ENCODE measurements at regions not wholly inside any gene's neighbourhood (a gene's known extent, or its start where the extent isn't known, plus 50 kb on each side); places are given as distances from the start of the nearest gene placed in this dataset.

GRCh38 chr10:32114508-32114907 lies 58.3 kb upstream of the KIF5B start:
- TF ChIP-seq ZNF384 (IDR thresholded peaks at IDR 0.05) (no peak), SP1 (IDR thresholded peaks at IDR 0.05) (no peak), CTBP1 (IDR thresholded peaks at IDR 0.05; ENCODE audit: borderline replicate concordance) (no peak), ELF4 (IDR thresholded peaks at IDR 0.05) (no peak), ARNT (IDR thresholded peaks at IDR 0.05) (no peak), FOXA1 (IDR thresholded peaks at IDR 0.05) (no peak), BHLHE40 (IDR thresholded peaks at IDR 0.05; ENCODE audit: borderline replicate concordance) (no peak), FOXK2 (IDR thresholded peaks at IDR 0.05) (no peak), SUZ12 (IDR thresholded peaks at IDR 0.05) (no peak), FOXM1 (IDR thresholded peaks at IDR 0.05; ENCODE audit: borderline replicate concordance) (no peak), L3MBTL2 (conservative IDR thresholded peaks at IDR 0.05) (no peak), NFRKB (IDR thresholded peaks at IDR 0.05) (no peak), HDGF (IDR thresholded peaks at IDR 0.05; ENCODE audit: borderline replicate concordance) (no peak)
- TF ChIP-seq, protein P1, sequence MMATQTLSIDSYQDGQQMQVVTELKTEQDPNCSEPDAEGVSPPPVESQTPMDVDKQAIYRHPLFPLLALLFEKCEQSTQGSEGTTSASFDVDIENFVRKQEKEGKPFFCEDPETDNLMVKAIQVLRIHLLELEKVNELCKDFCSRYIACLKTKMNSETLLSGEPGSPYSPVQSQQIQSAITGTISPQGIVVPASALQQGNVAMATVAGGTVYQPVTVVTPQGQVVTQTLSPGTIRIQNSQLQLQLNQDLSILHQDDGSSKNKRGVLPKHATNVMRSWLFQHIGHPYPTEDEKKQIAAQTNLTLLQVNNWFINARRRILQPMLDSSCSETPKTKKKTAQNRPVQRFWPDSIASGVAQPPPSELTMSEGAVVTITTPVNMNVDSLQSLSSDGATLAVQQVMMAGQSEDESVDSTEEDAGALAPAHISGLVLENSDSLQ (IDR thresholded peaks at IDR 0.05) = no peak
